CD14-positive monocyte (primary cell): ENCODE measurements at regions not wholly inside any gene's neighbourhood (a gene's known extent, or its start where the extent isn't known, plus 50 kb on each side); places are given as distances from the start of the nearest gene placed in this dataset.

Experiments
- DNase-seq, 3 donors: peaks; one replicate each; pipeline ENCODE4 v3.0.0-alpha.2; 2011 to 2022
- H2AFZ ChIP-seq: 2 replicates; pipeline ENCODE4 v1.6.0; 2012; ENCODE audit warnings: mild to moderate bottlenecking, low read depth, low read length, inconsistent platforms; ENCODE audit not compliant: insufficient read depth, poor library complexity, severe bottlenecking
- H3K27ac ChIP-seq, 2 donors: 1 replicate in 1 of 2; 2 replicates in 1 of 2; pipeline ENCODE4 v1.5.1; 2012 to 2013; ENCODE audit warnings: low read length in 2 of 2, control low read depth in 1 of 2, inconsistent platforms in 1 of 2, low read depth in 1 of 2, mild to moderate bottlenecking in 1 of 2
- H3K27me3 ChIP-seq, 2 donors: one replicate each; pipeline versions ENCODE4 v1.6.0 to v1.6.1; 2011 to 2013; ENCODE audit warnings: low read length in 2 of 2; ENCODE audit not compliant: control insufficient read depth in 2 of 2, insufficient read depth in 2 of 2
- H3K36me3 ChIP-seq, 2 donors: replicated peaks in 1 of 2; 1 replicate in 1 of 2; 2 replicates in 1 of 2; pipeline versions ENCODE4 v1.5.1 to v1.6.1; 2012 to 2013; ENCODE audit warnings: low read length in 2 of 2, control low read depth in 1 of 2, inconsistent platforms in 1 of 2, mild to moderate bottlenecking in 1 of 2; ENCODE audit not compliant: insufficient read depth in 2 of 2, control insufficient read depth in 1 of 2
- H3K4me1 ChIP-seq, 2 donors: 1 replicate in 1 of 2; 2 replicates in 1 of 2; pipeline versions ENCODE4 v1.5.1 to v1.6.1; 2012 to 2013; ENCODE audit warnings: low read length in 2 of 2, control low read depth in 1 of 2, inconsistent platforms in 1 of 2, mild to moderate bottlenecking in 1 of 2, moderate library complexity in 1 of 2; ENCODE audit not compliant: insufficient read depth in 2 of 2, control insufficient read depth in 1 of 2
- H3K4me2 ChIP-seq: replicated peaks from 2 replicates; pipeline ENCODE3; 2012; ENCODE audit warnings: low read length, moderate library complexity, mild to moderate bottlenecking; ENCODE audit not compliant: poor library complexity, severe bottlenecking; ENCODE audit errors: extremely low read depth
- H3K4me3 ChIP-seq, 3 experiments: fragments of 200-600 bp in 1 of 3; sonication (generic) in 1 of 3; replicated peaks in 1 of 3; 1 replicate in 2 of 3; 2 replicates in 1 of 3; pipeline ENCODE4 v1.5.1; 2011 to 2013; ENCODE audit warnings: low read length in 3 of 3, mild to moderate bottlenecking in 3 of 3, control low read depth in 2 of 3, low read depth in 2 of 3, inconsistent platforms in 1 of 3, moderate library complexity in 1 of 3
- H3K79me2 ChIP-seq: 2 replicates; pipeline ENCODE4 v1.6.0; 2012; ENCODE audit warnings: mild to moderate bottlenecking, control low read depth, inconsistent platforms, low read length, moderate library complexity; ENCODE audit not compliant: insufficient read depth
- H3K9ac ChIP-seq: 2 replicates; pipeline ENCODE4 v1.6.0; 2017; ENCODE audit warnings: low read length, mild to moderate bottlenecking; ENCODE audit not compliant: insufficient read depth, poor library complexity, severe bottlenecking
- H3K9me3 ChIP-seq, 2 donors: replicated peaks in 1 of 2; 1 replicate in 1 of 2; 2 replicates in 1 of 2; pipeline versions ENCODE4 v1.5.1 to v1.6.1; 2012 to 2013; ENCODE audit warnings: low read length in 2 of 2, control low read depth in 1 of 2; ENCODE audit not compliant: control insufficient read depth in 1 of 2, insufficient read depth in 1 of 2
- H4K20me1 ChIP-seq: 2 replicates; pipeline ENCODE4 v1.6.0; 2012; ENCODE audit warnings: mild to moderate bottlenecking, low read length, control low read depth, moderate library complexity; ENCODE audit not compliant: insufficient read depth
- H3K27ac Mint-ChIP-seq, 7 donors: one replicate each; pipeline ENCODE4 v1.8.0; 2020; ENCODE audit warnings: mild to moderate bottlenecking in 7 of 7, mixed read lengths in 7 of 7, moderate library complexity in 6 of 7, inconsistent platforms in 2 of 7
- H3K27me3 Mint-ChIP-seq, 3 donors: one replicate each; pipeline ENCODE4 v1.8.0; 2021 to 2022; ENCODE audit warnings: low read depth in 3 of 3, mild to moderate bottlenecking in 3 of 3, mixed read lengths in 3 of 3, moderate library complexity in 3 of 3, inconsistent platforms in 1 of 3
- H3K36me3 Mint-ChIP-seq, 2 donors: one replicate each; pipeline ENCODE4 v1.8.0; 2020; ENCODE audit warnings: mixed read lengths in 2 of 2, inconsistent platforms in 1 of 2, mild to moderate bottlenecking in 1 of 2
- H3K4me1 Mint-ChIP-seq: one replicate; pipeline ENCODE4 v1.8.0; 2020; ENCODE audit warnings: mild to moderate bottlenecking, mixed read lengths
- H3K4me3 Mint-ChIP-seq, 2 donors: one replicate each; pipeline ENCODE4 v1.8.0; 2020; ENCODE audit warnings: mild to moderate bottlenecking in 2 of 2, mixed read lengths in 2 of 2, moderate library complexity in 1 of 2
- H3K9me3 Mint-ChIP-seq, 7 donors: one replicate each; pipeline ENCODE4 v1.8.0; 2020 to 2022; ENCODE audit warnings: mixed read lengths in 7 of 7, mild to moderate bottlenecking in 6 of 7, moderate library complexity in 6 of 7, inconsistent platforms in 2 of 7
- WGBS: methylation state at CpG from one replicate; pipeline ENCODE4 v1.1.5; 2013; ENCODE audit warnings: missing lambda C conversion rate; ENCODE audit not compliant: insufficient coverage; 5-methylcytosine and 5-hydroxymethylcytosine counted together
- intact Hi-C, 2 donors: fragments of 100-400 bp; cut with micrococcal nuclease; formaldehyde crosslinking; loops; one replicate each; pipeline versions ENCODE4 v1.15.0 to v1.15.1; 2023
- TF ChIP-seq, protein P1 (sequence below): fragments of 200-600 bp; IDR thresholded peaks from one replicate; pipeline ENCODE4 v1.8.0; 2022; ENCODE audit warnings: antibody characterized with exemption, mild to moderate bottlenecking

GRCh38 chr1:113243529-113243928, 146.8 kb upstream of the MAGI3 start:
- WGBS, result no CpG with 5 or more reads among the region's 2 CpGs

DNA sequence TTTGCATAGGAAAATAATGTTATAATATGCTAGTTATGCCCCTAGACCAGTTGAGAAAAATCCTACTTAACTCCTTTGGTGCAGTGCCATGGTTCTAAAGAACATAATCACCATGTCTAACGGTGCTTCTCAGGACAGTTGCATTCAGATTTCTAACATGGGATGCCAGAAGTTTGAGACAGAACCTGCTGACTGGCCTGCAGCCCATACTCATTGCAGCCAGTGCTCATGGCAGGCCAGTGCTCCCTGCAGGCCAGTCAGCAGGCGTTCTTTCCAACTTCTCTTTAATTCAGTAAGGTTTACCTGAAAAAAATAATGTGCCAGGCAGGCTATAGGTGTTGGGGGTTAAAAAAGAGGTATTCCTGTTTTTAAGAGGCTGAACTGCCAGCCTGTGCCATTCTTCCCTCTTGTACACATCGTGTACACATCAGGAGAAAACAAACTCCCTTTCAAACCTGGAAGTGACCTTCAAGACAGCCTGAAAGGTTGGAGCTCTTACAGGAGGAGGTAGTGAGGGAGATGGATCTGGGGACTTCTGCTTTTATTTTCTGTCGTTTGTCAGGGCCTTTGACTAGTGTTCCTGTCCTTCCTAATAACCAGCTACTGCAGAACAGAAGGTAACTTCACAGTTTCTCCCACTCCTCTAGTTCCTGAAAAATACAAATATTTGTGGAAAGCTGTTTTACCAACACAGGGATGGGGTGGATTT, 146.0 kb upstream of the MAGI3 start:
- no peak overlapping the region for H3K27ac ChIP-seq
- H3K4me3 ChIP-seq, result no peak overlapping the region
- 90% methylated on average over 1 of the region's 4 CpGs for WGBS
- no peak overlapping the region for H3K27ac Mint-ChIP-seq
- intact Hi-C loops, result no loop called here
- TF ChIP-seq, protein P1, sequence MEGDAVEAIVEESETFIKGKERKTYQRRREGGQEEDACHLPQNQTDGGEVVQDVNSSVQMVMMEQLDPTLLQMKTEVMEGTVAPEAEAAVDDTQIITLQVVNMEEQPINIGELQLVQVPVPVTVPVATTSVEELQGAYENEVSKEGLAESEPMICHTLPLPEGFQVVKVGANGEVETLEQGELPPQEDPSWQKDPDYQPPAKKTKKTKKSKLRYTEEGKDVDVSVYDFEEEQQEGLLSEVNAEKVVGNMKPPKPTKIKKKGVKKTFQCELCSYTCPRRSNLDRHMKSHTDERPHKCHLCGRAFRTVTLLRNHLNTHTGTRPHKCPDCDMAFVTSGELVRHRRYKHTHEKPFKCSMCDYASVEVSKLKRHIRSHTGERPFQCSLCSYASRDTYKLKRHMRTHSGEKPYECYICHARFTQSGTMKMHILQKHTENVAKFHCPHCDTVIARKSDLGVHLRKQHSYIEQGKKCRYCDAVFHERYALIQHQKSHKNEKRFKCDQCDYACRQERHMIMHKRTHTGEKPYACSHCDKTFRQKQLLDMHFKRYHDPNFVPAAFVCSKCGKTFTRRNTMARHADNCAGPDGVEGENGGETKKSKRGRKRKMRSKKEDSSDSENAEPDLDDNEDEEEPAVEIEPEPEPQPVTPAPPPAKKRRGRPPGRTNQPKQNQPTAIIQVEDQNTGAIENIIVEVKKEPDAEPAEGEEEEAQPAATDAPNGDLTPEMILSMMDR, result no peak
- no peaks in the 10 kb centered on the region for H3K36me3 ChIP-seq
- H3K27me3 Mint-ChIP-seq, result peaks cover 2 to 8% (median 3%) of the 10 kb centered on the region in 3 donors
- no peaks in the 10 kb centered on the region for H3K79me2 ChIP-seq
- H3K9me3 Mint-ChIP-seq, result peaks cover 0 to 3% (median 0%) of the 10 kb centered on the region in 7 donors
- DNase-seq, result no peak
- no peak overlapping the region for H3K4me3 Mint-ChIP-seq
- no peaks in the 10 kb centered on the region for H3K36me3 Mint-ChIP-seq
- H3K4me1 ChIP-seq, result no peaks in the 10 kb centered on the region
- H2AFZ ChIP-seq, result no peak overlapping the region
- H3K27me3 ChIP-seq, result no peaks in the 10 kb centered on the region
- H4K20me1 ChIP-seq, result no peaks in the 10 kb centered on the region
- H3K4me1 Mint-ChIP-seq, result no peaks in the 10 kb centered on the region
- H3K4me2 ChIP-seq, result no peak overlapping the region
- H3K9ac ChIP-seq, result no peak overlapping the region
- H3K9me3 ChIP-seq, result no peaks in the 10 kb centered on the region

More at GRCh38 chr1:113243529-113243928, 146.8 kb upstream of the MAGI3 start:
- no peaks in the 10 kb centered on the region for H3K4me1 ChIP-seq
- intact Hi-C loops, result no loop called here
- H3K9ac ChIP-seq, result no peak overlapping the region
- H3K79me2 ChIP-seq, result no peaks in the 10 kb centered on the region
- H3K27me3 ChIP-seq, result no peaks in the 10 kb centered on the region
- DNase-seq, result no peak
- H3K27me3 Mint-ChIP-seq, result peaks cover 2 to 9% (median 3%) of the 10 kb centered on the region in 3 donors
- H2AFZ ChIP-seq, result no peak overlapping the region
- peaks cover 0 to 3% (median 0%) of the 10 kb centered on the region in 7 donors for H3K9me3 Mint-ChIP-seq
- H4K20me1 ChIP-seq, result no peaks in the 10 kb centered on the region
- H3K36me3 ChIP-seq, result no peaks in the 10 kb centered on the region
- no peaks in the 10 kb centered on the region for H3K9me3 ChIP-seq
- H3K4me2 ChIP-seq, result no peak overlapping the region
- H3K4me3 ChIP-seq, result no peak overlapping the region
- no peaks in the 10 kb centered on the region for H3K4me1 Mint-ChIP-seq
- TF ChIP-seq, protein P1, result no peak
- no peak overlapping the region for H3K4me3 Mint-ChIP-seq
- H3K36me3 Mint-ChIP-seq, result no peaks in the 10 kb centered on the region
- H3K27ac Mint-ChIP-seq, result no peak overlapping the region
- no peak overlapping the region for H3K27ac ChIP-seq
